NCI-H2196 (cell line): ENCODE measurements at regions not wholly inside any gene's neighbourhood (a gene's known extent, or its start where the extent isn't known, plus 50 kb on each side); places are given as distances from the start of the nearest gene placed in this dataset.
A peak's percentile ranks its signal among the peaks of the same experiment; 100 is the strongest.

Source experiments
- DNase-seq: peaks from one replicate; lab custom pipeline; 2025; ENCODE audit not compliant: unreplicated experiment; lab: John Stamatoyannopoulos, UW

- no peak for DNase-seq
Measured at GRCh38 chr13:22375151-22375550, 704.3 kb downstream of the FGF9 start.

- no peak for DNase-seq
Measured at GRCh38 chr13:22387899-22388298, 717.0 kb downstream of the FGF9 start.

GRCh38 chr13:22399801-22400420 is 729.0 kb downstream of the FGF9 start:
- DNase-seq, result no peak

- no peak for DNase-seq
Measured at GRCh38 chr13:22402682-22403081, 731.8 kb downstream of the FGF9 start.

GRCh38 chr13:22403144-22403543 is 732.3 kb downstream of the FGF9 start:
- no peak for DNase-seq

- DNase-seq, result no peak
Measured at GRCh38 chr13:22405891-22406290, 735.0 kb downstream of the FGF9 start.

GRCh38 chr13:22412452-22412851 is 741.6 kb downstream of the FGF9 start:
- DNase-seq, result no peak

- DNase-seq, result no peak
Measured at GRCh38 chr13:22422023-22422422, 751.1 kb downstream of the FGF9 start.

GRCh38 chr13:22422712-22423111 is 751.8 kb downstream of the FGF9 start:
- no peak for DNase-seq

GRCh38 chr13:22423261-22423660 is 752.4 kb downstream of the FGF9 start:
- no peak for DNase-seq

- no peak for DNase-seq
Measured at GRCh38 chr13:22425087-22425486, 754.2 kb downstream of the FGF9 start.

GRCh38 chr13:22427066-22427465 is 753.7 kb upstream of the SGCG start:
- DNase-seq, result no peak

GRCh38 chr13:22427783-22428182 is 753.0 kb upstream of the SGCG start:
- DNase-seq, result no peak

GRCh38 chr13:22428188-22428828 is 752.5 kb upstream of the SGCG start:
- no peak for DNase-seq

- DNase-seq, result no peak
Measured at GRCh38 chr13:22432690-22433089, 748.1 kb upstream of the SGCG start.

GRCh38 chr13:22447132-22447886 is 733.5 kb upstream of the SGCG start:
- no peak for DNase-seq

GRCh38 chr13:22449251-22449650 is 731.5 kb upstream of the SGCG start:
- DNase-seq, result no peak

GRCh38 chr13:22451327-22451741 is 729.4 kb upstream of the SGCG start:
- DNase-seq, result no peak

- no peak for DNase-seq
Measured at GRCh38 chr13:22454586-22454985, 726.2 kb upstream of the SGCG start.

- DNase-seq, result peak; percentile 2
Measured at GRCh38 chr13:22455036-22455435, 725.7 kb upstream of the SGCG start.

- DNase-seq, result no peak
Measured at GRCh38 chr13:22461854-22462490, 718.8 kb upstream of the SGCG start.

- no peak for DNase-seq
Measured at GRCh38 chr13:22463089-22463488, 717.7 kb upstream of the SGCG start.
